Fibroblast of skin of left quadriceps (primary cell): ENCODE measurements at regions not wholly inside any gene's neighbourhood (a gene's known extent, or its start where the extent isn't known, plus 50 kb on each side); places are given as distances from the start of the nearest gene placed in this dataset.

Source experiments
- DNase-seq, 2 experiments: peaks; one replicate each; pipeline ENCODE4 v3.0.0-alpha.2; 2013; ENCODE audit warnings: low read depth in 2 of 2

DNA sequence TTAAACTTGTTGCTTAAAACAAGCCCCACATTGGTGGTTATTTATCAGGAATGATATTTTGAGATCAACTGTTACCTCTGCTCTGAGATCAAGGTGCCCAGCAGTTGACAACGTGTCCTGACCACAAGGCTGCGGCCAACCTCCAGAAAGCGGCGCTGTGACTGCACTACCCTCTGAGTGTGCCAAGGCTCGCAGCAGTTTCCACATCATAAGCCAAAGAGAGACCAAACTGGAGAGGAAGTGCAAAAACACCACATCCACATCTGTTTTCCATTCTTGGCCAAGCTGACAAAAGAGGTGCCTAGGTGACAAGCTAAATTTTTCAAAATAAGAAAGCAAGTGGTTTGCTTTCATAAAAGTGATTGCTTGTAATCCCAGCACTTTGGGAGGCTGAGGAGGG, 410.8 kb upstream of the POU3F3 start:
- no peak for DNase-seq

DNA sequence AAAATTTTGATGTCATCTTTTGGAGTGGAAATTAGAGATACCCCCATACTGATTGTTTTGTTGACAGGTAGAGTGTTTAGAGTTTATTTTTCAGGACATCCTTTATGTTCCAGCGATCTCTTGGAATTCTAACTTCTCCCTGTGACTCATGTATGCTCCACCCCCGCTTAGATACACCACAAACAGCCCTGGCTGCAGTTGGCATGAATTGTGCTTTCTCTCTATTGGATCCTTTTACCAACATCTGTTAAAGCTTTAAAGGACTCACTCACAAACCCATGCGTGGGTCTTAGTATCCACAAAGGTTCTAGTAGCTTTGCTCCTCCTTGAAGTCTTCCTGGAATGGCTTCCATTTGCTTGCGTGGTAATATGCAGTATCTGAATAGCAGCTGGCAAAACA, 409.5 kb upstream of the POU3F3 start:
- peak; percentile 3 to 15 for DNase-seq

DNA sequence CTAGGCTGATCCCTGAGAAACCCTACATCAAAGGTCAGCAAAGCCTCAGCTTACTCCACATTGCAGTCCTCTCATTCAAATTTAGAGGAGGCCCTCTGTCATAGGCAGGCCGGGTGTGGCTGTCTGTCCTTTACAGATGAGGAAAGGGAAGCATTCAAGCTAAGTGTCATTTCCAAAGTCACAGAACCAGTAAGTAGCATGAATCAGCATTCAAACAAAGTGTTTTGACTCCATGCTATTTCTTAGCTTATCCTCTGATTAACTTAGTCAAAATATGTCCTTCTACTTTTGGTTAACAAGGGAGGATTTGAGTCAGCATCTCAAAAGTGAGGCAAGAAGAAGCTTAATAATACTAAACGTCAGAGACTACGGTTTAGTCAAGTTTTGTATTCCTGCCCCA, 409.0 kb upstream of the POU3F3 start:
- no peak for DNase-seq

DNA sequence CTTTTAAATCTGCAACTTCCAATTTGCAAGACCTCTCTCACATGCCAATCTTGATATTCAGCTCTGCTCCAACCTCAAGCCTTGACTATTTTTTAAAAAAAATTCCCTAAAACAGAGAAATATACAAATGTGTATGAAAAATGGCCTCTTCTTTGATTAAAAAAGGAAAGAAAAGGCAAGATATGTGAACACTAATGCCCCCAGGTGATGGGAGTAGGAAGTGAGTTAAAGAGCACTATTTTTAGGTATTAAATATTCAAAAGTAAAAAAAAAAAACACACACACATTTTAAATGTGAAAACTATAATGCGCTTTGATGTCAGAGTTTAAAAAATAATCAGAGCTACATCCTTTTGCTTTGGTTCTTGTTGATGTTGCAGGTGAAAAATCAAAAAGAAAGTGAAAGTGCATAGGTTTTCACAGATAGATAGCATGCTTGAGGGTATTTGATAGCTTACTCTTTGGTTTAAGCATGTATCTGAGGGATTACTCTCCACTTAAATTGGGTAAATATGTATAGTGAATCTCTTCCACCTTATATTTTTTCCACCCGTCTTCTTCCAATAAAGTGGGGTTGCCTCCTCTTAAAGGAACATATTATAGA, 406.0 kb upstream of the POU3F3 start:
- DNase-seq: no peak

DNA sequence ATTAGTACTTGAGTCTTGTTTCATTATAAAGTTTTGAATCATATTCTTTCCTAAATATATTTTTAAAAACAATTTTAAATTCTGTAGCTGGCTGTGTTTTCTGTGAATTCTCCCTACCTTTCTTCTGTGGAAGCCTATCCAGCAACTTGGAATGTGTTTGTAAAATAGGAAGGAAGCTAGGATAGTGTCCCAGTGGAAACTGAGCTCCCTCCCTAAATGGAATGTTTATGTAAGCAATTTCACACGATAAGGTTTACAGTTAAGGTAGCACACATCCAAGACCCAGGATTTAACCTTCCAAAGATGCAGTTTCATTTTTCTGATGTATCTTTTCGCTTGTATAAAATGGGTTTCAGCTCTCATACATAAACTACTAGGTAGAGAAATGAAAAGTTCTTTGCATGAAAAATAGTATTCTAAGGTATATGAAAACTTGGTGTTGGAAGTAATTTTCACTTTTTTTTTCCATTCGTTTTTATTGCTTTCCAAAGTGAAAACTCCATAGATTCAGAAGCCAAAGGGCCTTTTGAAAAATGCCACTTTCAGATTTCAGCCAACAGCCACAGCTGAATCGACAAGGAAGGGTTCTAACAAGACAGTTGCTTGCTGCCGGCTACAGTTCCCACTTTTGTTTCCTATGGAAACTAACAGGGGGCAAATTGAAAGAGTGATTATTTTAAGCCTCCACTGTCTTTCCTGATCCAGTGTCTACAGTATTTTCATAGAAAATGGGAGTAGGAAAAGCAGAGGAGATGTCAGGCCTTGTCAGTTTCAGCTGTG, 405.1 kb upstream of the POU3F3 start:
- DNase-seq: no peak

DNA sequence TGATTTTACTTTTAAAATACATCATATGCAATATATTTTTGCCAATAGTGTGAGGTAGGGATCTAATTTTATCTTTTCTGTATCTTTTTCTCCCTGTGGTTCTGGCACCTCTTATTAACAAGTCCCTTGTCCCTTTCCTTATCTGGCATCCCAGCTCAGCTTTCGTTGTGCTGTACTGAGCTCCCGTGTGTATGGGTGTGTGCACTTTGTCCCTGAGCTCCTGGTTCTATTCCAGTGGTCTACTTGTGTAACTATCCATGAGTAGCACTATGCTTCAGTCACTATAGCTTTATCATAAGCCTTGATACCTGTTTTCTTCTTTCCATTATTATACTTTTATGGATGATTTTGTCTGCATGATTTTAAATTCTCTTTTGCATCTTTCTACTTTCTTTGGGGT, 401.4 kb upstream of the POU3F3 start:
- no peak for DNase-seq

DNA sequence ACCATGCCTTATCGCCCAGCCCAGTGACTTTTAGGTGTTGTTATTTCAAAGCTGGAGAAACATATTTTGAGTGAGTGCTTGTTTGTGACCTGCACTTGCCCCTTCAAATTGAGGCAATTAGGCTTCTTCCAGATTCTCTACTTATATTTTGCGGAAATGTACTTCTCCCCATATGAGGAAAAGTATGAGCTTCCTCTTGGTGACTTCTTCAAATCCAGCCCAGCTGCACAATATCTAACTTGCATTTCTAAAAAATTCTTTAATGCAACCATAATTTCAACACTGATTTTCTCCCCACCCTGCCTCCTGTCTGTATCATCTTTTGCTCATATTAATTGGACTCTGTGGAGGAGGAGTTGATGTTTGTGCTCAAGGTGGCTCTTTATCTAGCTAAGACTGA, 391.2 kb upstream of the POU3F3 start:
- no peak for DNase-seq

DNA sequence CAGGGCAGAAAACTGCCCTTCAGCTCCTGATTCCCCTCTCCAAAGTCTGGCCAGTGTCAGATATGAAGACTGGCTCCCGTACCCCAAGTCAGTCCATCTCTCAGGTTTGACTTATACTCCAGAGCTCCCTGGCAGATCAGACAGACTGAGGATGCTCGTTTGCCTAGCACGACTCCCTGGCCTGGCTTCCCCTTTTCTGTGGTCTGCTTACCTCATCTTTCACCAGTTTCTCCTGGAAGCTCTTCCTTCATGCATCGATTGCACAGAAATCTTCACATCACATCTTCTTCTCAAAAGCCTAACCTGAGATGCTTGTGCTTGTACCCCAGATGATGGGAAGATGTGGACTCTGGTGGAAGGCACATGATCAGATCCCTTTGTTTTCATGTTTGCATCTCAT, 387.9 kb upstream of the POU3F3 start:
- DNase-seq: no peak

DNA sequence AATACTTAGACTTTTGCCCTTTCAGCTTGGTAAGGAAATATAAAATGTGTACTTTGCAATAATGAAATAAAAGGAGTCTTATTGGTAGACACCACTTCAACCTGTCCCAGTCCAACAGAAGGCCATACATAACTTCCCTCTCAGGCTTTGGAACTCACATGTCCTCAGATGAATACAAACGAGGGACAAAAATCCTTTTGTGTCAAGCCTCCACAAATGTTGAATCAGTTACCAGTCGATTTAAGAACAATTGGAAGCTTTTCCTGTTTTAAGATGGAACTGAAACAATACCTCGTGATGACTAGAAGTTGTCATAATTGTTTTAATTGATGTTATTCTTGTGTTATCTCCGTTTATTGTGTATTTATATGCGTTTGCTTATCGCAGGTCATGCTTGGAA, 385.1 kb upstream of the POU3F3 start:
- no peak for DNase-seq

DNA sequence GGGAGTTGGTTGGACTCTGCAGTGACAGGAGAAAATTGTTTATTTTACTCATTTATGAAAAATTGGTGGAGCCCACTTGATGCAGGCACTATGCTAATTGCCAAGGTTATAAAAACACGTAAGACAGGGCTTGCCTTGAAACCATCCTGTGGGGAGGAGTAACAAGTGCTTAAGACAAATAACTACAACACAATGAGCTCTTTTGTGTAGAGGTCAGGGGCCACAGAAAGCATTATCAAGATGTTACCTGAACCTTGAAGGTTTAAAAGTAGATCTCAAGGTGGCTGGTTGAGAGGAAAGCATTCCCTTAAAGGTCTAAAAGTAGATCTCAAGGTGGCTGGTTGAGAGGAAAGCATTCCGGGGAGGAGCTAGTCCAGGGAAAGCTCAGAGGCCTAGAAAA, 381.8 kb upstream of the POU3F3 start:
- DNase-seq: no peak

DNA sequence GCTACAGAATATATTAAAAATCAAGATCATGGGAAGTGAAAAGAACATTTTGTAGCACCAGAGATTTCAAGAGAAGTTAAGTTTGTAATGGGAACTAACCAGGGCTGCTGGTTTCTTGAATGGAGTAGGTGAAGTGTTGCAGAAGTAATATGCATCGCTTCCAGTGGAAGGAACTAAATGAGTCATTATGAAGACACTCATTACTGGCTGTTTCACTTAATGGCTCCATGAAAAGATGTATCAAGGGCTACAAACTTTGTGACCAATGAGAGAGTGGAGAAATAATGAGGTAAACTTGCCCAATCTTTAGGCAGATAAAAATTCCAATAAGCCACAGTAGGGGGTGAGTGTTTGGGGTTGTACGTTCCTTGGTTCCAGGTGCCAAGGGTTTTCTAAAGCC, 380.4 kb upstream of the POU3F3 start:
- no peak for DNase-seq

DNA sequence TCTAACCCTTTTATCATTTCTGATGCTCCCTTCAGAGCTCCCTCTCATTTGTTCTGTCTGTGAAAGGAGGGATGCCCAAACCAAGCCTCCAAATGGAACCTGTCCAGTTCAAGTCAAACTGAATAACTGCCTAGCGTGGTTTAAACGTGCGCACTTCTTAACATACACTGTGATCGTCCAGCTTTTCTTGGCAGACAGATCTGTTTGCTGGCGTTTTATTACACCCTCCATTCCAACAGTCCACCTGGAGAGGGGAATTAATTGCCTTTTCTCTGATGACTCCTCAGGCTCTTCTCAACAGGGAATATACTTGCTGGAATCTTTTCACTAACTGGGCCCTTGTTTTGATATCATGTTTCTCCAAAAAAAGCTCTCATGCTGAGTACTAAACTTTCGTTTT, 379.2 kb upstream of the POU3F3 start:
- no peak for DNase-seq

DNA sequence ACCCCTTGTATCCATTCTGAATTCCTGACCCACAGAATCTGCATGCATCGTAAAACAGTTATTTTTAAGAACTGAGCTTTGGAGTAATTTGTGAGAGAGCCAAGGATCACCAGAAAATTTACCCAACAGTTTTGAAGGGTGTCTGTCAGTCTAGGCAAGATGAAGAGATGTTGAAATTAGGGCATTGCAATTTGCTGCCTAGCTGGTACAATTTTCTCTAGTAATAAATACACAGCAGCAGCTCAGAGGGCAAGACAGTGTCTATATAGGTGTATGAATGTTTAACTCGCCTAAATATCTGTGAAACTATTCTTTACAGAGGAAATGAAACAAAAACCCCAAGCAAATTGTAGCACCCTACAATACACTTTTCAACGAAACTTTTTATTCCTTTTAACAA, 377.8 kb upstream of the POU3F3 start:
- no peak for DNase-seq

DNA sequence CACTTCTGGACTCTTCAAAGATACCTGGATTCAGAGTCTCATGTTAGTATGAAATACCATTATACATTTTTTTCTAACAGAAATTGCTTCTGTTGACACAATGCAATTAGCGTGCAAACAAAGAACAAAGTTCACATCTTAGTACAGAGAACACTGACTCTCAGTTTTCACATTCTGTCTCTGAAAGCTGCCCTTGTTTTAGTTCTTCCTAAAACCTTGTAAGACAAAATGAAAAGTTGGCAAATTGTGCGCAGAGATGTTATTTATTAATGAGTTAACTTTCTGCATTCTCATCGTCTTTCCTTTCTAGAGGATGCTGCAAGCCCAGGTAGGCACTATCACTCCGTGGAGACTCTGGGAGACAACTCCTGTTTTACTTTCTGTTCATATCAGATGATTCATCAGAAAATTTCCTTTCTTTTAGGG, 377.3 kb upstream of the POU3F3 start:
- no peak for DNase-seq

DNA sequence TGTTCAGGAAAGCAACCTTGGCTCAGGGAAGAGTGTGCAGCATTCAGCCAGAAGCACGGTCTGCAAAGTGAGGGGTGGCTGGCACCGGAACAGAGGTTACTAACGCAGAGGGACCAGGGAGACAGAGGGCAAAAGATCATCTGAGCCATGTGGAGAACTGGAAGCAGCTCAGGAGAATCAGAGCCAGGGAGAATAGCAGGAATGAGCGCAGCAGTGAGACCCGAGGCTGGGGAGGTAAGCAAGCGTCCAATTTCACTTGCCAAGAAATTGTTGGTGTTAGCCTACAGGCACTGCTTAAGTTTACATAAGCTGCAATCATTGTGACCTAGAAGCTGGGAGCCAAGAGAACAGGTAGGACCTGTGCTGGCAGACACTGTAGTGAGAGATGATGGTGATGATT, 372.6 kb upstream of the POU3F3 start:
- no peak for DNase-seq

DNA sequence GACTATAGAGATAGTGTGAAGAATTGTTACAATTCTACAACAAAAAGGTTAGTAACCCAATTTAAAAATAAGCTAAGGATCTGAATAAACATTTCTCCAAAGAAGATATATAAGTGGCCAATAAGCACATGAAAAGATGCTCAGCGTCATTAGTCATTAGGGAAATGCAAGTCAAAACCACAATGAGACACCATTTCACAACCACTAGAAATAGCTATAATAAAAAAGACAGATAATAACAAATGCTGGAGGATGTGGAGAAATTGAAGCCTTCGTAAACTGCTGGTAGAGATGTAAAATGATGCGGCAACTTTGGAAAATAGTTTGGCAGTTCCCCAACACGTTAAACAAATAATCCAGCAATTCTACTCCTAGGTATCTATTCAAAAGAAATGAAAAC, 366.5 kb upstream of the POU3F3 start:
- DNase-seq: no peak

DNA sequence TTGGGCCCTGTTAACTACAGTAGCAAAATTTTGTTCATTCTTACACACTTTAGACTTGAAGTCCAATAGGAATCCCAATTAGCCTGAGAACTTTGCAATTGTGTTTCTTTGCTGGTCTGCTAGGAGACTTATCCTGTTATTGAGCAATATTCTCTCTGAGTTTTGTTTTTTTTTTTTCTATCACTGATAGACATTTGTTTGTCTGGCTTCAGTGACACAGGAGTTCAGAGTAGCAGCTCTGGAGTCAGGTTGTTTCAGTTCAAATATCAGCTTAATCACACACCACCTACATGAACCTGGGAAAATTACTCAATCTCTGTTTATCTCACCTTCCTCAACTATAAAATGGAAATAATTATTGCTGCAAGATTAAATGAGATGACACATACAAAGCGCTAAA, 360.2 kb upstream of the POU3F3 start:
- no peak for DNase-seq

DNA sequence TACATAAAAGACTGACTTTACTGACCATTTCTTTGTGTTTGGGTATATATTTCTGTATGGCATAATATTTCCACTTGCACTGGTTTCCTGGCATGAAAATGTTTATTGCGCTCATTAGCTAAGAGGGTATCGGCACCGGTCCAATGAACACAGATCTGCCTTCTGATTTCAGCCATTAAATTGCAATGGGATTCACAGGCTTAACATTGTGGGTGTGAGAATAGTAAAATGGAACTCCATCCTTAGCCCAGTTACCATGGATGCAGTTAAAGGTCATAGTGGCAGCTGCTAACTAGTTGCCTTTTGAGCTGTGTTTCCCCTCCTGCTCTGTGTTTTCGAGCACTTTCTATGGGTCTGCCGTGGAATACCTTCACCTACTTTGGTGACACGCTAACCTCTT, 352.6 kb upstream of the POU3F3 start:
- no peak for DNase-seq

DNA sequence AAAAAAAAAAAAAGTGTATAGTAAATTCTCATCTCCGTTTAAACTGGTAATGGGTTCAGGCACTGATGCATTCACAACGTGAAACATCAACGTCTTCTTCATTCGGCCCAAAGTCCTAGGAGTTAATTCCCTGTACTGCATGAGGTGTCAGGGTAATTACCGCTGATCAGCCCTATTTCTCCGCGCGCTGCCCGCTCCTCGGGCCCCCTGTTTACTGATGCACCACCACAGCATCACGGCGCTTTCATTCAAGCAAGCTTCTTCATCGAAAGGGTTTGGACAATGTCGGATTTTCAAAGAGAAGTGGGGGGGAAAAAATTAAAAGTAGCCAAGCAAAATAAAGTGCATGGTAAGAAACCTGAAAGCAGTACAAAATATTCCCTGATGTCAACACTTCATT, 352.0 kb upstream of the POU3F3 start:
- DNase-seq: no peak

DNA sequence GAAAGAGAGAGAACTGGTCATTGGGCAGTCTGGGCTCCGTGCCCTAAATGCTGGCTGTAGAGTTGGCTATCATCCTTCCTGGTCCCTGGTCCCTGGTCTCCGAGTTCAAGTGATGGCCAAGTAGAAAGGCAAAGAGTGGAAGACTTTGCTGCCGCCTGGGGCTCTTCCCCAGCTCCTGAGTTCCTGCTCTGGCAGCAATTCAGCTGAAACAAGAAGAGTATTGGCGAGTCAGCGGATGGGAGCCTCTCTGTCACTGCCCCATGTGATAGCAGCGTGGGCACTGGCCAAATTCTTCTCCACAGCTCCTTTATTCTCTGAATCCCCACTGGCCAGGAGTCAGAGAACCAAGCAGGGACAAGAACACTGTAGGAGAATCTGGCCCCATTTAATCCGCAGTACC, 351.0 kb upstream of the POU3F3 start:
- no peak for DNase-seq

DNA sequence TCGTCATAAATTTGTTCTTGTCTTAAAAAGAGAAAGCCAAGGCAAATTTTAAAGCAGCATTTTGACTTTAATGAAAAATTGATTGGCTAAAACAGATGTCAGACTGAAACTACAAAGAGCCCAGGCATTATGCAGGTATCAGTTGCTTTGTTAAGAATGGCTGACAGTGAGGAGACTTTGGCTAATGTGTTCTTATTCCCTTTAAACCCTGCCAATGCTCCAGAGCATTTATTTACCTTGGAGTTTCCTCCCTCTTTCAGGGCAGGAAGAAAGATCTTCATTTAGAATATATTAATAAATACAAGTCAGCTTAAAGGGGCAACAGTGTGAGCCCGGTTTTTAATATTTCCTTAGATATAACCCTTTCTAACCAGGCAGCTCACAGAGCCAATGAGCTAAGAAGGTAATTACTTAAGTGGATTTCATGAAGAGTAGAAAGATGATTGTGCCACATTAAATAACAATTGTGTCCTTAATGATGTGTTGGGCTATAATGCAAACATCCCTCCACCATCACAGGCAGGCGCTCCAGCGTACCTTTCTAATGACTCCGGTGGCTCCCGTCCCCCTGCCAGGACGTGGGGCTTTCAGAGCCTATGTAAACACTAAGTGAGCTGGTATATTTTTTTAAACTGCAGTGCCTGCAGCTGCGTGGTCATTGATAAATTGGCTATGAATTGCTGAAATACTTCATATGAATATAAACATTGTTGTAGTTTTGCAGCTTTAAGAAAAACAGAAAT, 349.4 kb upstream of the POU3F3 start:
- DNase-seq: no peak

DNA sequence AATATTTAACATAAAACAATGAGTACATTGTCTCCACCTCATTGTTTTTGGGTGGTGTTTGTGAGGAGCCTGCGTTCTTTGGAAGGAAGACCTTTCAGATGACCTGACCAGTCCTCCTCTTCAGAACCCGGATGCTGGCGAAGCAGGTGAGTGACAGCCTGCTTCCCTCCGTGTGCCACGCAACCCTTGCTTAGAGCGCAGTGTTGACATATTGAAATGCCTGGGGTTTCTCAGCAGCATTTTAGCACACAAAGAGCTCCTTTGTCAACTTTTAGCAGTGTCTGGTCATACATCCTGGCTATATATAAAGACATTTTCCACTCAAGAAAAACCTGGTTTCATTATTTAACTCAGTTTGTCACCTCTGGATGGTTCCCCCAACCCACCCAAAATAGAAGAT, 335.7 kb upstream of the POU3F3 start:
- no peak for DNase-seq

DNA sequence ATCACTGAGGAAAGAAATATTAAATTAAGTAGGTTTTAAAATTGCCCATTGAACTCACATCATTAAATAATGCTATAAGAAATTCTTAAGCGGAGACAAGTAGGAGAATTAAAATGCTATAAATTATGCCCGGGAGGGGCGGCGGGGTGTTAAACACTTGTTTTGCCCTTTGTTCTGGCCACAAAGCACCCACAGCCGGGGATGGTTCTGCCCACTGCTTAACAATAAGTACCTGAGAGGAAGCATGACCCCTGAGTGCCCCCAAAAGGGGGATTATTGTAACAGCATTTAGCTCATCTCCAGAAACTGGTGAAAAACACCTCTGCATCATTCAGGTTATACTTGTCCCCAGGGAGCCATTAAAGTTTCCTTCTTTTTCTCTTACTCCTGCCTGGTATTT, 332.7 kb upstream of the POU3F3 start:
- DNase-seq: no peak
